ENCODE measurements at regions not wholly inside any gene's neighbourhood (a gene's known extent, or its start where the extent isn't known, plus 50 kb on each side); places are given as distances from the start of the nearest gene placed in this dataset.
"Not testable (repeated sequence)": the region's sequence is repeated elsewhere in the genome, so short reads cannot be mapped to it uniquely, and the experiment has no call there.

- no peak for DNase-seq (ENCODE audit: low read depth in 2 of 2, low spot score in 1 of 2)
These were observed 252.9 kb downstream of the CRLF2 start for GRCh38 chrX:959595-959994.

DNA sequence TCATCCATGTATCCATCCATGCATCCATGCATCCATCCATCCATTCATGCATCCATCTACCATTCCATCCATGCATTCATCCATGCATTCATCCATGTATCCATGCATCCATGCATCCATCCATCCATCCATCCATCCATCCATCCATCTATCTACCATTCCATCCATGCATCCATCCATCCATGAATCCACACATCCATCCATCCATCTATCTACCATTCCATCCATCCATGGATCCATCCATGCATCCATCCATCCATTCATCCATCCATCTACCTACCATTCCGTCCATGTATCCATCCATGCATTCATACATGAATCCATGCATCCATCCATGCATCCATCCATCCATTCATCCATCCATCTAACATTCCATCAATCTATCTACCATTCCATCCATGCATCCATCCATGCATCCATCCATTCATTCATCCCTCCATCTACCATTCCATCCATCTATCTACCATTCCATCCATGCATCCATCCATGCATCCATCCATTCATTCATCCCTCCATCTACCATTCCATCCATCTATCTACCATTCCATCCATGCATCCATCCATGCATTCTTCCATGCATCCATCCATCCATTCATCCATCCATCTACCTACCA is 257.2 kb downstream of the CRLF2 start:
- DNase-seq (ENCODE audit: low read depth in 2 of 2, low spot score in 1 of 2), result not testable (repeated sequence)

DNA sequence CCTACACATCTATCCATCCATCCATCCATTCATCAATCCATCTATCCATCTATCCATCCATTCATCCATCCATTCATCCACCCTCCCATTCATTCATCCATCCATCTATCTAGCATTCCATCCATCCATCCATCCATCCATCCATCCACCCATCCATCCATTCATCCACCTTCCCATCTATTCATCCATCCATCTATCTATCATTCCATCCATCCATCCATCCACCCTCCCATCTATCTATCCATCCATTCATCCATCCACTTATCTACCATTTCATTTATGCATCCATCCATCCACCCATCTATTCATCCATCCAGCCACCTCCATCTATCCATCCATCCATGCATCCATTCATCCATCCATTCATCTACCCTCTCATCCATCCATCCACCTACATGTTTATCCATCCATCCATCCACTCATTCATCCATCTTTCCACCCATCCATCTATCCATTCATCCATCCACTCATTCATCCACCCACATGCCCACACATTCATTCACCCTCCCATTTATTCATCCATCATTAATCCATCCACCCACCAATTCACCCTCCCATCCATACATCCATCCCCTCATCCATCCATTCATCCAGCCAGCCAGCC is 258.5 kb downstream of the CRLF2 start:
- no peak for DNase-seq (ENCODE audit: low read depth in 2 of 2, low spot score in 1 of 2)

GRCh38 chrX:952816-953215 is 259.6 kb downstream of the CRLF2 start:
- DNase-seq (ENCODE audit: low read depth in 2 of 2, low spot score in 1 of 2), result no peak

DNA sequence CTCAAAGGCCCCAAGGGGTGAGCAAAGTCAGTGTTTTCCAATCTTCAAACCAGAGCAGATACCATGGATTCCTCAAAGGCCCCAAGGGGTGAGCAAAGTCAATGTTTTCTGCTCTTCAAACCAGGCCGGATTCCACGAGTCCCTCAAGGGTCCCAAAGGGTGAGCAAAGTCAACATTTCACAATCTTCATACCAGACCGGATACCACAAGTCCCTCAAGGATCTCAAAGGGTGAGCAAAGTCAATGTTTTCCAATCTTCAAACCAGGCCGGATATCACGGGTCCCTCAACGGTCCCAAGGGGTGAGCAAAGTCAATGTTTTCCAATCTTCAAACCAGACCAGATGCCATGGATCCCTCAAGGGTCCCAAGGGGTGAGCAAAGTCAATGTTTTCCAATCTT is 265.2 kb downstream of the CRLF2 start:
- not testable (repeated sequence) for DNase-seq (ENCODE audit: low read depth in 2 of 2, low spot score in 1 of 2)

- DNase-seq (ENCODE audit: low read depth in 2 of 2, low spot score in 1 of 2), result no peak
These were observed 269.4 kb downstream of the CRLF2 start for GRCh38 chrX:943035-943434.

DNA sequence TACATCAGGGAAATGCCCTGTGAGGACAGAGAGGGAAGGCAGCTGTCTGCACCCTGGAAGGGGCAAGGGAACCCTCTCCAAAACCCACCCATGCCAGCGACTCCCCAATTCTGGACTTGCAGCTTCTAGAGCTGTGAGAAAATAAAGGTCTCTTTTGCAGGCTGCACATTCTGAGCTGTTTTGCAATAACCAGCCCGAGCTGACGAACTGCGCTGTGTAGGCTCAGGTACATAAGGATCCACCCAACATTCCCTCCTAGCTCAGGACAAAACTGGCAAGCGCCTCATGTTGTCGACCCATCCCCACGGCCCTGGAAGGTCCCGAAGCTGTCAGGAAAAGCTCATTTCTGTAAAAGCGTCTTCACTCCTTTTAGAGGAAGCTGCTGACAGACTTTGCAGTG is 271.8 kb downstream of the CRLF2 start:
- no peak for DNase-seq (ENCODE audit: low read depth in 2 of 2, low spot score in 1 of 2)

- DNase-seq (ENCODE audit: low read depth in 2 of 2, low spot score in 1 of 2), result no peak
These were observed 275.3 kb downstream of the CRLF2 start for GRCh38 chrX:936979-937769.

DNA sequence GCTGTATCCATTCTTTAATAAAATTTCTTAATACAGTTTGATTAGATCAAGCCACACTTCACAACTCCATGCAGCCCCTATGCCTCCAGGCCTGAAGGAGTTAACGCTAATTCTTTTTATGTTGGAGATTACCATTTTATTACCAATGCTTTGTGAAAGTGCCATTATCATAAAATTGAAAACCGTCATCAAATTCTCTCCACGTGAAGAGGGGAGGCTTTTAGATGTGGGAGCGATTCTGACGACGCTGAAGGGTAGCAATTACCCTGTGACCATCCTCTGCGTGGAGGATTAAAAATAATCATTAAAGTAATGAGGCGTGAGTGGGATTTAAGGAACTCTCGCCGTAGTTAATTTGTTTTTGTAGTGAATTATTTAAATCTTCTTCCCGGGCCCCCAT is 278.8 kb downstream of the CRLF2 start:
- no peak for DNase-seq (ENCODE audit: low read depth in 2 of 2, low spot score in 1 of 2)

GRCh38 chrX:928606-929005 is 283.8 kb downstream of the CRLF2 start:
- no peak for DNase-seq (ENCODE audit: low read depth in 2 of 2, low spot score in 1 of 2)

- no peak for DNase-seq (ENCODE audit: low read depth in 2 of 2, low spot score in 1 of 2)
These were observed 285.5 kb downstream of the CRLF2 start for GRCh38 chrX:926991-927390.

- DNase-seq (ENCODE audit: low read depth in 2 of 2, low spot score in 1 of 2), result no peak
These were observed 286.4 kb downstream of the CRLF2 start for GRCh38 chrX:926070-926469.

DNA sequence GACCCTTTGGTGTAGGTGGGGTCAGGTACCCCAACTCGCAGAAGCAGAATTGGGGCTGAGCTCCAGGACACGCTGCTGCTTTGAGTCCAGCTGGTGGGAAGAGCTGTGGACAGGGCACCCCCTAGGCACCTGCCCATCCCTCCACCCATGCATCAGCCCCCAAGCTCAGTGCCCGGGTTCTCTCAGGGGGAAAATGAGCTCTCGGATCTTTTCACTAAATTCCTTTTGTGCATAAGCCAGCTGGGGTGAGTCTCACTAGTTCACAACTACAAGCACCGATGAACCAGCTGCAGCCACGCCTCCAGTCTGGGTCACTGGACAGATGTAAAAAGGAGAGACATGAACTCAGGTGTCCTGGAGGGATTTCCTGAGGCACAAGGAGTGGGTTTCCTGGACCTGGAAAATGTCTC is 286.8 kb downstream of the CRLF2 start:
- no peak for DNase-seq (ENCODE audit: low read depth in 2 of 2, low spot score in 1 of 2)

GRCh38 chrX:925094-925493 is 287.4 kb downstream of the CRLF2 start:
- DNase-seq (ENCODE audit: low read depth in 2 of 2, low spot score in 1 of 2), result no peak

DNA sequence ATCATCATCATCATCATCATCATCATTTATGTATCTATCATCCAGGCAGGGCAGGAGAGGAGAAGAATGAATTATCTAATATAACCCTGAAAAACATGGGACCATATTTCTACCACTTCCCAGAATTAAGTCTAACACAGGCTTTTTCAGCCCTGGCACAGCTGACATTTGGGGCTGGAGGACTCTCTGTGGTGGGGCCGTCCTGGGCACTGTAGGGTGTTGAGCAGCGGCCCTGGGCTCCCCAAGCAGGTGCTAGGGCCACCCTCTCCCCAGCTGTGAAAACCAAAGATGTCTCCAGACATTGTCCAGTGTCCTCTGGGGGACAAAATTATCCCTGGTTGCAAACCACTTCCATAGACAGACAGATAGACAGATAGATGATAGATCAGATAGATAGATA is 288.4 kb downstream of the CRLF2 start:
- no peak for DNase-seq (ENCODE audit: low read depth in 2 of 2, low spot score in 1 of 2)

DNA sequence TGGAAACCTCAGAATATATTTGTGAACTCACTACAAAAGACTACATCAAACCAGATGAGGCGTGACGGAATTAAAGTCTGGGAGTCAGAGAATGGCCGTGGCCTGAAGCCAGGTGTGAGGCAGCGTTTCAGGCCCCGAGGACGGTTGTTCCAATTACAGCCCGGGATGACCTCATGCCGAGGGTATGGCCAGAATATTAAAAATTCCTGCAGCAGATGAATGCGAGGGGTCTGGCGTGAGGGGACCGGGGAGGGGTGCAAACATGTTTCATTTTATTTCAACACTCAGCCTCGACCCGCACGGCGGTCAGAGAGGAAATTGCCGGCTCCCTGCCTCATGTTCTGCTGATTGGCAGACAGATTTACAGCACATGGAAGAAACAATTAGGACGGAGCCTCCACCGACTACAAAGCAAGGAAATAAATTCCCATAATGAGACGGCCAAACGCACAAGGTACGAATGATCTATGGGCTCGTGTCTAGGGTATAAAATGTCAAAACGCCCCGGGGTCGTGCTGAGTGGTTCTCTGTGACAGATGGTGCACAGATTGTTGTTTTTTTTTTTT is 289.7 kb downstream of the SHOX start:
- DNase-seq (ENCODE audit: low read depth in 2 of 2, low spot score in 1 of 2), result no peak

GRCh38 chrX:916230-916599 is 285.6 kb downstream of the SHOX start:
- no peak for DNase-seq (ENCODE audit: low read depth in 2 of 2, low spot score in 1 of 2)

- DNase-seq (ENCODE audit: low read depth in 2 of 2, low spot score in 1 of 2), result no peak
These were observed 285.0 kb downstream of the SHOX start for GRCh38 chrX:915427-916229.

GRCh38 chrX:914206-914605 is 283.6 kb downstream of the SHOX start:
- no peak for DNase-seq (ENCODE audit: low read depth in 2 of 2, low spot score in 1 of 2)

GRCh38 chrX:912677-913076 is 282.1 kb downstream of the SHOX start:
- DNase-seq (ENCODE audit: low read depth in 2 of 2, low spot score in 1 of 2), result no peak

GRCh38 chrX:909068-909467 is 278.5 kb downstream of the SHOX start:
- not testable (repeated sequence) for DNase-seq (ENCODE audit: low read depth in 2 of 2, low spot score in 1 of 2)

Data from stimulated activated CD8-positive, alpha-beta memory T cell treated with anti-CD3 and anti-CD28 coated beads, Interleukin-4, amount 100 ng/mL, for 4 hours (primary cell).